ENCODE measurements at regions not wholly inside any gene's neighbourhood (a gene's known extent, or its start where the extent isn't known, plus 50 kb on each side); places are given as distances from the start of the nearest gene placed in this dataset.

GRCh38 chr14:38710881-38711280 is 392.2 kb downstream of the SEC23A start:
- no peak for DNase-seq (ENCODE audit: low read depth)
- TF ChIP-seq CTCF (IDR thresholded peaks at IDR 0.05; ENCODE audit: insufficient read depth, low read depth, low read length, missing control alignments): no peak
- H3K4me3 ChIP-seq (ENCODE audit: low read length): no peak overlapping the region

- no peak for DNase-seq (ENCODE audit: low read depth)
- no peak overlapping the region for H3K4me3 ChIP-seq (ENCODE audit: low read length)
- TF ChIP-seq CTCF (IDR thresholded peaks at IDR 0.05; ENCODE audit: insufficient read depth, low read depth, low read length, missing control alignments): no peak
Observed at GRCh38 chr14:38710196-38710595, 392.8 kb downstream of the SEC23A start.

- no peak for DNase-seq (ENCODE audit: low read depth)
- H3K4me3 ChIP-seq (ENCODE audit: low read length): no peak overlapping the region
- no peak for TF ChIP-seq CTCF (IDR thresholded peaks at IDR 0.05; ENCODE audit: insufficient read depth, low read depth, low read length, missing control alignments)
Observed at GRCh38 chr14:38705220-38705619, 397.8 kb downstream of the SEC23A start.

- DNase-seq (ENCODE audit: low read depth): no peak
- no peak overlapping the region for H3K4me3 ChIP-seq (ENCODE audit: low read length)
- no peak for TF ChIP-seq CTCF (IDR thresholded peaks at IDR 0.05; ENCODE audit: insufficient read depth, low read depth, low read length, missing control alignments)
Observed at GRCh38 chr14:38704220-38704619, 398.8 kb downstream of the SEC23A start.

GRCh38 chr14:38696925-38697324 is 406.1 kb downstream of the SEC23A start:
- no peak for TF ChIP-seq CTCF (IDR thresholded peaks at IDR 0.05; ENCODE audit: insufficient read depth, low read depth, low read length, missing control alignments)
- no peak overlapping the region for H3K4me3 ChIP-seq (ENCODE audit: low read length)
- no peak for DNase-seq (ENCODE audit: low read depth)

- TF ChIP-seq CTCF (IDR thresholded peaks at IDR 0.05; ENCODE audit: insufficient read depth, low read depth, low read length, missing control alignments): no peak
Observed at GRCh38 chr14:38693423-38693822, 409.6 kb downstream of the SEC23A start.

GRCh38 chr14:38669027-38669426 is 413.1 kb upstream of the CLEC14A start:
- no peak for DNase-seq (ENCODE audit: low read depth)
- no peak for TF ChIP-seq CTCF (IDR thresholded peaks at IDR 0.05; ENCODE audit: insufficient read depth, low read depth, low read length, missing control alignments)
- H3K4me3 ChIP-seq (ENCODE audit: low read length): no peak overlapping the region

More at GRCh38 chr14:38693423-38693822, 409.6 kb downstream of the SEC23A start:
- DNase-seq (ENCODE audit: low read depth): no peak
- H3K4me3 ChIP-seq (ENCODE audit: low read length): no peak overlapping the region
